ENCODE measurements at regions not wholly inside any gene's neighbourhood (a gene's known extent, or its start where the extent isn't known, plus 50 kb on each side); places are given as distances from the start of the nearest gene placed in this dataset.

DNA sequence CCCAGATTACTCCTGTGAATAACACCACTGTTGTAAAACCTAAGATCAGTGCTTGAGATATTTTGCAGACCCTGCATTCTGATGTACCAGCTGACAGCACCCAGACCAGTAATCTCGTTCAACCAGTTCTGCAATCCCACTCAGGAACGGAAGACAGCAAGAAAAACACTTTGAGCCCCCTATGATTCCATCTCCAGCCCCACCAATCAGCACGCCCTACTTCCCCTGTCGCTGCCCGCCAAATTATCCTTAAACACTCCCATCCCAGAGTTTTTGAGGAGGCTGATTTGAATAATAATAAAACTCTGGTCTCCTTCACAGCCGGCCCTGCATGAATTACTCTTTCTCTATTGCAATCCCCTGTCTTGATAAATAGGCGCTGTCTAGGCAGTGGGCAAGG lies 173.9 kb upstream of the CDH2 start:
- TF ChIP-seq, protein P1, sequence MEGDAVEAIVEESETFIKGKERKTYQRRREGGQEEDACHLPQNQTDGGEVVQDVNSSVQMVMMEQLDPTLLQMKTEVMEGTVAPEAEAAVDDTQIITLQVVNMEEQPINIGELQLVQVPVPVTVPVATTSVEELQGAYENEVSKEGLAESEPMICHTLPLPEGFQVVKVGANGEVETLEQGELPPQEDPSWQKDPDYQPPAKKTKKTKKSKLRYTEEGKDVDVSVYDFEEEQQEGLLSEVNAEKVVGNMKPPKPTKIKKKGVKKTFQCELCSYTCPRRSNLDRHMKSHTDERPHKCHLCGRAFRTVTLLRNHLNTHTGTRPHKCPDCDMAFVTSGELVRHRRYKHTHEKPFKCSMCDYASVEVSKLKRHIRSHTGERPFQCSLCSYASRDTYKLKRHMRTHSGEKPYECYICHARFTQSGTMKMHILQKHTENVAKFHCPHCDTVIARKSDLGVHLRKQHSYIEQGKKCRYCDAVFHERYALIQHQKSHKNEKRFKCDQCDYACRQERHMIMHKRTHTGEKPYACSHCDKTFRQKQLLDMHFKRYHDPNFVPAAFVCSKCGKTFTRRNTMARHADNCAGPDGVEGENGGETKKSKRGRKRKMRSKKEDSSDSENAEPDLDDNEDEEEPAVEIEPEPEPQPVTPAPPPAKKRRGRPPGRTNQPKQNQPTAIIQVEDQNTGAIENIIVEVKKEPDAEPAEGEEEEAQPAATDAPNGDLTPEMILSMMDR (IDR thresholded peaks at IDR 0.05): no peak
- TF ChIP-seq RFX5 (IDR thresholded peaks at IDR 0.05): no peak
